Umbilical cord (tissue), 1 donor: ENCODE measurements at regions not wholly inside any gene's neighbourhood (a gene's known extent, or its start where the extent isn't known, plus 50 kb on each side); places are given as distances from the start of the nearest gene placed in this dataset.

Experiments
- DNase-seq: peaks from one replicate; pipeline ENCODE4 v3.0.0-alpha.2; 2015; ENCODE audit warnings: low spot score

GRCh38 chr10:44033008-44033407 is 351.9 kb downstream of the CXCL12 start:
- DNase-seq = no peak

- no peak for DNase-seq
Measured at GRCh38 chr10:44032216-44032615, 352.7 kb downstream of the CXCL12 start.

GRCh38 chr10:44030738-44031137 is 354.2 kb downstream of the CXCL12 start:
- peak; percentile 61 for DNase-seq

- DNase-seq = no peak
Measured at GRCh38 chr10:44030132-44030531, 354.8 kb downstream of the CXCL12 start.

- no peak for DNase-seq
Measured at GRCh38 chr10:44028384-44029137, 356.3 kb downstream of the CXCL12 start.

GRCh38 chr10:44024356-44025116 is 360.4 kb downstream of the CXCL12 start:
- DNase-seq = no peak

GRCh38 chr10:44023517-44023916 is 361.4 kb downstream of the CXCL12 start:
- DNase-seq = no peak

- no peak for DNase-seq
Measured at GRCh38 chr10:44022203-44022602, 362.7 kb downstream of the CXCL12 start.

GRCh38 chr10:44020322-44021111 is 364.4 kb downstream of the CXCL12 start:
- no peak for DNase-seq

GRCh38 chr10:44017483-44018145 is 367.3 kb downstream of the CXCL12 start:
- no peak for DNase-seq

GRCh38 chr10:44016589-44017482 is 368.1 kb downstream of the CXCL12 start:
- DNase-seq = no peak

GRCh38 chr10:44015702-44016500 is 367.2 kb upstream of the ZNF32 start:
- DNase-seq = no peak

- DNase-seq = no peak
Measured at GRCh38 chr10:44014644-44015250, 366.1 kb upstream of the ZNF32 start.

- DNase-seq = no peak
Measured at GRCh38 chr10:44013981-44014380, 365.3 kb upstream of the ZNF32 start.

GRCh38 chr10:44012921-44013320 is 364.2 kb upstream of the ZNF32 start:
- no peak for DNase-seq

- no peak for DNase-seq
Measured at GRCh38 chr10:44011603-44011981, 362.9 kb upstream of the ZNF32 start.

- DNase-seq = no peak
Measured at GRCh38 chr10:44010873-44011602, 362.4 kb upstream of the ZNF32 start.

GRCh38 chr10:44009891-44010632 is 361.4 kb upstream of the ZNF32 start:
- DNase-seq = no peak
